Skeletal muscle tissue (tissue), 3 donors: ENCODE measurements at regions not wholly inside any gene's neighbourhood (a gene's known extent, or its start where the extent isn't known, plus 50 kb on each side); places are given as distances from the start of the nearest gene placed in this dataset.
A peak's percentile ranks its signal among the peaks of the same experiment; 100 is the strongest.
"Not testable (repeated sequence)": the region's sequence is repeated elsewhere in the genome, so short reads cannot be mapped to it uniquely, and the experiment has no call there.

ENCODE experiments used
- H3K27ac ChIP-seq: one replicate; pipeline ENCODE4 v1.7.0; 2013; ENCODE audit warnings: mild to moderate bottlenecking, low read depth, low read length, inconsistent platforms
- H3K27me3 ChIP-seq, 3 donors: one replicate each; pipeline ENCODE4 v1.7.0; 2013; ENCODE audit warnings: low read length in 3 of 3; ENCODE audit not compliant: control insufficient read depth in 3 of 3, insufficient read depth in 3 of 3
- H3K36me3 ChIP-seq, 3 donors: one replicate each; pipeline ENCODE4 v1.7.0; 2013; ENCODE audit warnings: low read length in 3 of 3; ENCODE audit not compliant: control insufficient read depth in 3 of 3, insufficient read depth in 3 of 3
- H3K4me1 ChIP-seq, 3 donors: one replicate each; pipeline ENCODE4 v1.7.0; 2013; ENCODE audit warnings: low read length in 3 of 3, mild to moderate bottlenecking in 3 of 3; ENCODE audit not compliant: control insufficient read depth in 3 of 3, insufficient read depth in 3 of 3
- H3K4me3 ChIP-seq, 3 donors: one replicate each; pipeline ENCODE4 v1.7.0; 2013; ENCODE audit warnings: low read length in 3 of 3
- H3K9ac ChIP-seq, 3 donors: one replicate each; pipeline ENCODE4 v1.7.0; 2013; ENCODE audit warnings: low read length in 3 of 3, mild to moderate bottlenecking in 3 of 3, moderate library complexity in 2 of 3, low read depth in 1 of 3
- H3K9me3 ChIP-seq, 3 donors: one replicate each; pipeline ENCODE4 v1.7.0; 2013; ENCODE audit warnings: low read length in 3 of 3; ENCODE audit not compliant: control insufficient read depth in 3 of 3
- donor health status: Osteomylitis.

- not testable (repeated sequence) for H3K4me1 ChIP-seq, H3K36me3 ChIP-seq, H3K27me3 ChIP-seq, H3K9ac ChIP-seq, H3K27ac ChIP-seq, H3K9me3 ChIP-seq
- H3K4me3 ChIP-seq: peak overlapping the region in 1 of 3 donors; percentile 43
Measured at GRCh38 chr13:16201202-16201601, 2980.4 kb downstream of the TUBA3C start.

- not testable (repeated sequence) for H3K36me3 ChIP-seq, H3K27ac ChIP-seq, H3K27me3 ChIP-seq, H3K9me3 ChIP-seq, H3K4me1 ChIP-seq, H3K9ac ChIP-seq, H3K4me3 ChIP-seq
Measured at GRCh38 chr13:16160609-16161008, 3021.0 kb downstream of the TUBA3C start.

GRCh38 chr13:16158958-16159357 lies 3022.7 kb downstream of the TUBA3C start:
- H3K9me3 ChIP-seq, H3K4me3 ChIP-seq, H3K9ac ChIP-seq: not testable (repeated sequence)

GRCh38 chr13:16158016-16158415 lies 3023.6 kb downstream of the TUBA3C start:
- not testable (repeated sequence) for H3K9me3 ChIP-seq, H3K4me1 ChIP-seq, H3K9ac ChIP-seq

More at GRCh38 chr13:16158958-16159357, 3022.7 kb downstream of the TUBA3C start:
- not testable (repeated sequence) for H3K36me3 ChIP-seq, H3K4me1 ChIP-seq, H3K27ac ChIP-seq, H3K27me3 ChIP-seq

GRCh38 chr13:16152849-16153248 lies 3028.8 kb downstream of the TUBA3C start:
- not testable (repeated sequence) for H3K9me3 ChIP-seq, H3K36me3 ChIP-seq, H3K4me1 ChIP-seq

More at GRCh38 chr13:16158016-16158415, 3023.6 kb downstream of the TUBA3C start:
- H3K36me3 ChIP-seq, H3K27me3 ChIP-seq, H3K4me3 ChIP-seq, H3K27ac ChIP-seq: not testable (repeated sequence)

GRCh38 chr13:16151296-16151695 lies 3030.3 kb downstream of the TUBA3C start:
- H3K4me1 ChIP-seq, H3K4me3 ChIP-seq, H3K9me3 ChIP-seq, H3K36me3 ChIP-seq, H3K27ac ChIP-seq, H3K27me3 ChIP-seq, H3K9ac ChIP-seq: not testable (repeated sequence)

More at GRCh38 chr13:16152849-16153248, 3028.8 kb downstream of the TUBA3C start:
- H3K27ac ChIP-seq, H3K27me3 ChIP-seq, H3K9ac ChIP-seq, H3K4me3 ChIP-seq: not testable (repeated sequence)

GRCh38 chr13:16149415-16149814 lies 3032.2 kb downstream of the TUBA3C start:
- not testable (repeated sequence) for H3K36me3 ChIP-seq, H3K4me1 ChIP-seq, H3K4me3 ChIP-seq, H3K27ac ChIP-seq, H3K9ac ChIP-seq, H3K27me3 ChIP-seq
- H3K9me3 ChIP-seq: peaks cover 0 to 12% (median 1%) of the 10 kb centered on the region in 3 donors

GRCh38 chr13:16145652-16146051 lies 3036.0 kb downstream of the TUBA3C start:
- H3K9me3 ChIP-seq, H3K27me3 ChIP-seq, H3K4me1 ChIP-seq, H3K4me3 ChIP-seq, H3K36me3 ChIP-seq, H3K9ac ChIP-seq, H3K27ac ChIP-seq: not testable (repeated sequence)

GRCh38 chr13:16141361-16141760 lies 3040.3 kb downstream of the TUBA3C start:
- H3K4me3 ChIP-seq, H3K27me3 ChIP-seq, H3K4me1 ChIP-seq, H3K27ac ChIP-seq, H3K36me3 ChIP-seq, H3K9ac ChIP-seq: not testable (repeated sequence)
- H3K9me3 ChIP-seq: peaks cover 0 to 14% (median 0%) of the 10 kb centered on the region in 3 donors

- not testable (repeated sequence) for H3K9me3 ChIP-seq, H3K4me3 ChIP-seq, H3K36me3 ChIP-seq, H3K4me1 ChIP-seq, H3K27me3 ChIP-seq, H3K27ac ChIP-seq, H3K9ac ChIP-seq
Measured at GRCh38 chr13:16136846-16137245, 3044.8 kb downstream of the TUBA3C start.

- not testable (repeated sequence) for H3K27me3 ChIP-seq, H3K36me3 ChIP-seq, H3K4me1 ChIP-seq, H3K4me3 ChIP-seq, H3K9me3 ChIP-seq, H3K9ac ChIP-seq, H3K27ac ChIP-seq
Measured at GRCh38 chr13:16128675-16129074, 3052.9 kb downstream of the TUBA3C start.
